ENCODE measurements at regions not wholly inside any gene's neighbourhood (a gene's known extent, or its start where the extent isn't known, plus 50 kb on each side); places are given as distances from the start of the nearest gene placed in this dataset.

GRCh38 chr2:16591370-16591933, 74.2 kb downstream of the CYRIA start:
- TF ChIP-seq YY1 (IDR thresholded peaks at IDR 0.05; ENCODE audit: insufficient read depth, insufficient read length), result no peak
- TF ChIP-seq ZNF274 (IDR thresholded peaks at IDR 0.05; ENCODE audit: low read depth, low read length), result no peak
